Lower leg skin (tissue), 3 donors: ENCODE measurements at regions not wholly inside any gene's neighbourhood (a gene's known extent, or its start where the extent isn't known, plus 50 kb on each side); places are given as distances from the start of the nearest gene placed in this dataset.

Source experiments
- CTCF ChIP-seq, 3 donors: fragments of 450-650 bp; IDR thresholded peaks; one replicate each; pipeline ENCODE4 v1.5.1; 2016; ENCODE audit warnings: antibody characterized with exemption in 3 of 3, mild to moderate bottlenecking in 3 of 3, moderate library complexity in 2 of 3
- POLR2A ChIP-seq, 2 donors: fragments of 450-650 bp; IDR thresholded peaks; one replicate each; pipeline ENCODE4 v1.6.1; 2016 to 2017; ENCODE audit warnings: antibody characterized with exemption in 2 of 2, mild to moderate bottlenecking in 1 of 2, moderate library complexity in 1 of 2

- TF ChIP-seq CTCF (IDR thresholded peaks at IDR 0.05) (no peak), POLR2A (IDR thresholded peaks at IDR 0.05) (no peak)
Observed at GRCh38 chr14:97785495-97785894, 988.3 kb downstream of the VRK1 start.
